ENCODE measurements at regions not wholly inside any gene's neighbourhood (a gene's known extent, or its start where the extent isn't known, plus 50 kb on each side); places are given as distances from the start of the nearest gene placed in this dataset.

- Histone ChIP-seq H3K4me1 (no peaks in the 10 kb centered on the region), H3K27me3 (no peaks in the 10 kb centered on the region), H3K9me3 (no peaks in the 10 kb centered on the region), H3K27ac (no peak overlapping the region), H3K4me3 (no peak overlapping the region), H3K36me3 (no peaks in the 10 kb centered on the region)
- WGBS, 2 donors (ENCODE audit: low coverage in 1 of 2), result 81 to 89% methylated on average over 6 of the region's 6 CpGs
- TF ChIP-seq, protein P1, sequence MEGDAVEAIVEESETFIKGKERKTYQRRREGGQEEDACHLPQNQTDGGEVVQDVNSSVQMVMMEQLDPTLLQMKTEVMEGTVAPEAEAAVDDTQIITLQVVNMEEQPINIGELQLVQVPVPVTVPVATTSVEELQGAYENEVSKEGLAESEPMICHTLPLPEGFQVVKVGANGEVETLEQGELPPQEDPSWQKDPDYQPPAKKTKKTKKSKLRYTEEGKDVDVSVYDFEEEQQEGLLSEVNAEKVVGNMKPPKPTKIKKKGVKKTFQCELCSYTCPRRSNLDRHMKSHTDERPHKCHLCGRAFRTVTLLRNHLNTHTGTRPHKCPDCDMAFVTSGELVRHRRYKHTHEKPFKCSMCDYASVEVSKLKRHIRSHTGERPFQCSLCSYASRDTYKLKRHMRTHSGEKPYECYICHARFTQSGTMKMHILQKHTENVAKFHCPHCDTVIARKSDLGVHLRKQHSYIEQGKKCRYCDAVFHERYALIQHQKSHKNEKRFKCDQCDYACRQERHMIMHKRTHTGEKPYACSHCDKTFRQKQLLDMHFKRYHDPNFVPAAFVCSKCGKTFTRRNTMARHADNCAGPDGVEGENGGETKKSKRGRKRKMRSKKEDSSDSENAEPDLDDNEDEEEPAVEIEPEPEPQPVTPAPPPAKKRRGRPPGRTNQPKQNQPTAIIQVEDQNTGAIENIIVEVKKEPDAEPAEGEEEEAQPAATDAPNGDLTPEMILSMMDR (IDR thresholded peaks at IDR 0.05), result no peak
- TF ChIP-seq EP300 (IDR thresholded peaks at IDR 0.05) (no peak), POLR2AphosphoS5 (IDR thresholded peaks at IDR 0.05) (no peak), POLR2A (IDR thresholded peaks at IDR 0.05) (no peak)
- no peak for ATAC-seq
Measured at GRCh38 chr3:115228266-115228665, 81.2 kb upstream of the ZBTB20 start.

DNA sequence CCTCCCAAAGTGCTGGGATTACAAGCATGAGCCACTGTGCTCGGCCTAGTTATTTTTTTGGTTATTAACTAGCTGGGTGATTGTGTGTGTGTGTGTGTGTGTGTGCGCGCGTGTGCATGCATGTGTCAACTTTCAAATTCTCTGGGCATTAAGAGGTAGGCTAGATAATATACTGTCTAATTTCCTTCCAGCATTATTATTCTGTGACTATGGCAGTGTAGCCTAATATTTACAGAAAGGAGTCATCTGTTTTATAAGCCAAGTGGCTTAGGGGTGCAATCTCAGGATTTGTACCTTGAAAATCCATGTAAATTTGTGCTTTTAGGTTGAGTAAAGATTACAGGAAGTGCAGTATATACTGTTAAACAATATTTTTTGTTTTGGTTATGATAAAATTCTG is 85.1 kb upstream of the ZBTB20 start:
- ATAC-seq, result no peak
- no peak overlapping the region for H3K4me3 ChIP-seq
- no peaks in the 10 kb centered on the region for H3K4me1 ChIP-seq
- no peaks in the 10 kb centered on the region for H3K36me3 ChIP-seq
- H3K27me3 ChIP-seq, result no peaks in the 10 kb centered on the region
- H3K9me3 ChIP-seq, result no peaks in the 10 kb centered on the region
- no peak overlapping the region for H3K27ac ChIP-seq
- WGBS, 2 donors (ENCODE audit: low coverage in 1 of 2), result 90 to 98% methylated on average over 3 to 4 of the region's 4 CpGs
- TF ChIP-seq EP300 (IDR thresholded peaks at IDR 0.05), result no peak
- TF ChIP-seq, protein P1 (IDR thresholded peaks at IDR 0.05), result no peak

- ATAC-seq, result no peak
- TF ChIP-seq EP300 (IDR thresholded peaks at IDR 0.05) (no peak), POLR2AphosphoS5 (IDR thresholded peaks at IDR 0.05) (no peak), POLR2A (IDR thresholded peaks at IDR 0.05) (no peak)
- TF ChIP-seq, protein P1 (IDR thresholded peaks at IDR 0.05), result no peak
- no peaks in the 10 kb centered on the region for H3K4me1 ChIP-seq
- no peaks in the 10 kb centered on the region for H3K9me3 ChIP-seq
- H3K27me3 ChIP-seq, result no peaks in the 10 kb centered on the region
- 49 to 81% methylated on average over 2 of the region's 2 CpGs for WGBS, 2 donors (ENCODE audit: low coverage in 1 of 2)
- no peak overlapping the region for H3K27ac ChIP-seq
- H3K4me3 ChIP-seq, result no peak overlapping the region
- H3K36me3 ChIP-seq, result no peaks in the 10 kb centered on the region
Measured at GRCh38 chr3:115233021-115233420, 85.9 kb upstream of the ZBTB20 start.

GRCh38 chr3:115236496-115236895 is 89.4 kb upstream of the ZBTB20 start:
- ATAC-seq, result no peak
- 88 to 89% methylated on average over 2 of the region's 2 CpGs for WGBS, 2 donors (ENCODE audit: low coverage in 1 of 2)
- no peak overlapping the region for H3K4me3 ChIP-seq
- H3K27ac ChIP-seq, result no peak overlapping the region
- no peaks in the 10 kb centered on the region for H3K9me3 ChIP-seq
- H3K36me3 ChIP-seq, result no peaks in the 10 kb centered on the region
- TF ChIP-seq EP300 (IDR thresholded peaks at IDR 0.05) (no peak), POLR2AphosphoS5 (IDR thresholded peaks at IDR 0.05) (no peak), POLR2A (IDR thresholded peaks at IDR 0.05) (no peak)
- TF ChIP-seq, protein P1 (IDR thresholded peaks at IDR 0.05), result no peak
- no peaks in the 10 kb centered on the region for H3K27me3 ChIP-seq
- H3K4me1 ChIP-seq, result peaks cover 0 to 12% (median 0%) of the 10 kb centered on the region in 3 donors

DNA sequence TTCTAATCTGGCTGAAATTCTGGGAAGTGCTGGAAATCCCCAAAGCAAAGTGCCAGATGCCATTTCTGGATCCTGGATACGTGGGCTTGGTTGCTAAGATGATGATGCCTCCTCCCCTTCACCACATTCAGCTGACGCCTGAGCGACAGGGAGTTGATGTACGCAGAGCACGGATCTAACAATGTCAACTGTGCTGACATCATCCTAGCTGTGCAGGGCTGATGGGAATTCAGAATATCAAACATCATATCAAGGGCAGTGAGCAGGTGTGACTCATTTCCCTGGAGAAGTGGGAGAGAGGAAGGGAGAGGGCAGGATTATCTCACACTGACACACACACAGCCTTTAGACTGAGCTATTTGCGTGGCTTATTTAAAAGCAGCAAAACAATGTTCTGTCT is 92.6 kb upstream of the ZBTB20 start:
- no peaks in the 10 kb centered on the region for H3K27me3 ChIP-seq
- no peak overlapping the region for H3K4me3 ChIP-seq
- TF ChIP-seq POLR2AphosphoS5 (IDR thresholded peaks at IDR 0.05) (peak; percentile 69), POLR2A (IDR thresholded peaks at IDR 0.05) (no peak), EP300 (IDR thresholded peaks at IDR 0.05) (no peak)
- TF ChIP-seq, protein P1 (IDR thresholded peaks at IDR 0.05), result no peak
- no peak overlapping the region for H3K27ac ChIP-seq
- H3K4me1 ChIP-seq, result peaks cover 0 to 12% (median 0%) of the 10 kb centered on the region in 3 donors
- H3K36me3 ChIP-seq, result no peaks in the 10 kb centered on the region
- ATAC-seq, result peak; percentile 89
- H3K9me3 ChIP-seq, result no peaks in the 10 kb centered on the region
- 0 to 12% methylated on average over 2 to 6 of the region's 6 CpGs for WGBS, 2 donors (ENCODE audit: low coverage in 1 of 2)
